OCI-LY3 (cell line): ENCODE measurements at regions not wholly inside any gene's neighbourhood (a gene's known extent, or its start where the extent isn't known, plus 50 kb on each side); places are given as distances from the start of the nearest gene placed in this dataset.

Experiments
- CTCF ChIP-seq: fragments of 200-600, 300-600 bp; sonication (generic); IDR thresholded peaks from 2 replicates; pipeline ENCODE4 v1.5.1; 2014; ENCODE audit warnings: antibody characterized with exemption, low read length, low read depth
- EZH2phosphoT487 ChIP-seq: fragments of 200-600 bp; shearing (Covaris generic); IDR thresholded peaks from 2 replicates; pipeline ENCODE4 v1.6.1; 2018; ENCODE audit warnings: antibody characterized with exemption, mixed run types, low read depth

GRCh38 chr3:4251412-4251811 is 51.8 kb upstream of the SETMAR start:
- no peak for TF ChIP-seq CTCF
- no peak for TF ChIP-seq EZH2phosphoT487
